ENCODE measurements at regions not wholly inside any gene's neighbourhood (a gene's known extent, or its start where the extent isn't known, plus 50 kb on each side); places are given as distances from the start of the nearest gene placed in this dataset.
"Not testable (repeated sequence)": the region's sequence is repeated elsewhere in the genome, so short reads cannot be mapped to it uniquely, and the experiment has no call there.

DNA sequence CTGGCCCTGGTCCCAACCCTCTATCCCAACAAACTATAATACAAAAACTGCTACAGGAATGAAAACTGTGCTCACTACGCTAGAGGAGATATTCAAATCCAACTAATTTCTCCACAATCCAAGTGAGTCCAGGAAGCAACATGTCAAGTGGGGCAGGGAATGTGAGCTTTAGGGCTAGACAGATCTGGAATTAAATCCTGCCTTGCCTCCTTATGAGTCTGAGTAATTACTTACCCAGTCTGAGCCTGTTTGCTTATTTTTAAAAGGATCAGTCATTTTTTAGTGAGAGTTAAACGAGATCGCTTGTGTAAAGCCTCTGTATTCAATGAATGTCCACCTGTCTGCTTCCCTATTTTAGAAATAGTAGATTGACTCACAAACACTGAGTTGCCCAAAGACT, 174.6 kb downstream of the TP53TG3F start:
- TF ChIP-seq, protein P1, sequence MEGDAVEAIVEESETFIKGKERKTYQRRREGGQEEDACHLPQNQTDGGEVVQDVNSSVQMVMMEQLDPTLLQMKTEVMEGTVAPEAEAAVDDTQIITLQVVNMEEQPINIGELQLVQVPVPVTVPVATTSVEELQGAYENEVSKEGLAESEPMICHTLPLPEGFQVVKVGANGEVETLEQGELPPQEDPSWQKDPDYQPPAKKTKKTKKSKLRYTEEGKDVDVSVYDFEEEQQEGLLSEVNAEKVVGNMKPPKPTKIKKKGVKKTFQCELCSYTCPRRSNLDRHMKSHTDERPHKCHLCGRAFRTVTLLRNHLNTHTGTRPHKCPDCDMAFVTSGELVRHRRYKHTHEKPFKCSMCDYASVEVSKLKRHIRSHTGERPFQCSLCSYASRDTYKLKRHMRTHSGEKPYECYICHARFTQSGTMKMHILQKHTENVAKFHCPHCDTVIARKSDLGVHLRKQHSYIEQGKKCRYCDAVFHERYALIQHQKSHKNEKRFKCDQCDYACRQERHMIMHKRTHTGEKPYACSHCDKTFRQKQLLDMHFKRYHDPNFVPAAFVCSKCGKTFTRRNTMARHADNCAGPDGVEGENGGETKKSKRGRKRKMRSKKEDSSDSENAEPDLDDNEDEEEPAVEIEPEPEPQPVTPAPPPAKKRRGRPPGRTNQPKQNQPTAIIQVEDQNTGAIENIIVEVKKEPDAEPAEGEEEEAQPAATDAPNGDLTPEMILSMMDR (IDR thresholded peaks at IDR 0.05), result not testable (repeated sequence)
- TF ChIP-seq, protein P2, sequence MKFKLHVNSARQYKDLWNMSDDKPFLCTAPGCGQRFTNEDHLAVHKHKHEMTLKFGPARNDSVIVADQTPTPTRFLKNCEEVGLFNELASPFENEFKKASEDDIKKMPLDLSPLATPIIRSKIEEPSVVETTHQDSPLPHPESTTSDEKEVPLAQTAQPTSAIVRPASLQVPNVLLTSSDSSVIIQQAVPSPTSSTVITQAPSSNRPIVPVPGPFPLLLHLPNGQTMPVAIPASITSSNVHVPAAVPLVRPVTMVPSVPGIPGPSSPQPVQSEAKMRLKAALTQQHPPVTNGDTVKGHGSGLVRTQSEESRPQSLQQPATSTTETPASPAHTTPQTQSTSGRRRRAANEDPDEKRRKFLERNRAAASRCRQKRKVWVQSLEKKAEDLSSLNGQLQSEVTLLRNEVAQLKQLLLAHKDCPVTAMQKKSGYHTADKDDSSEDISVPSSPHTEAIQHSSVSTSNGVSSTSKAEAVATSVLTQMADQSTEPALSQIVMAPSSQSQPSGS (CRISPR knock-in tag; IDR thresholded peaks at IDR 0.05; ENCODE audit: borderline replicate concordance, low read depth), result not testable (repeated sequence)
- TF ChIP-seq SOX15 (CRISPR knock-in tag; IDR thresholded peaks at IDR 0.05); SMAD3 (CRISPR knock-in tag; IDR thresholded peaks at IDR 0.05; ENCODE audit: borderline replicate concordance); ETV6 (CRISPR knock-in tag; IDR thresholded peaks at IDR 0.05); SMAD4 (CRISPR knock-in tag; IDR thresholded peaks at IDR 0.05); FOXJ3 (CRISPR knock-in tag; IDR thresholded peaks at IDR 0.05; ENCODE audit: borderline replicate concordance); TEAD1 (CRISPR knock-in tag; IDR thresholded peaks at IDR 0.05); NR1H2 (CRISPR knock-in tag; IDR thresholded peaks at IDR 0.05): not testable (repeated sequence)
- TF ChIP-seq, protein P3, sequence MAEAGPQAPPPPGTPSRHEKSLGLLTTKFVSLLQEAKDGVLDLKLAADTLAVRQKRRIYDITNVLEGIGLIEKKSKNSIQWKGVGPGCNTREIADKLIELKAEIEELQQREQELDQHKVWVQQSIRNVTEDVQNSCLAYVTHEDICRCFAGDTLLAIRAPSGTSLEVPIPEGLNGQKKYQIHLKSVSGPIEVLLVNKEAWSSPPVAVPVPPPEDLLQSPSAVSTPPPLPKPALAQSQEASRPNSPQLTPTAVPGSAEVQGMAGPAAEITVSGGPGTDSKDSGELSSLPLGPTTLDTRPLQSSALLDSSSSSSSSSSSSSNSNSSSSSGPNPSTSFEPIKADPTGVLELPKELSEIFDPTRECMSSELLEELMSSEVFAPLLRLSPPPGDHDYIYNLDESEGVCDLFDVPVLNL (CRISPR knock-in tag; IDR thresholded peaks at IDR 0.05; ENCODE audit: borderline replicate concordance, low read depth), result not testable (repeated sequence)
- TF ChIP-seq, protein P4, sequence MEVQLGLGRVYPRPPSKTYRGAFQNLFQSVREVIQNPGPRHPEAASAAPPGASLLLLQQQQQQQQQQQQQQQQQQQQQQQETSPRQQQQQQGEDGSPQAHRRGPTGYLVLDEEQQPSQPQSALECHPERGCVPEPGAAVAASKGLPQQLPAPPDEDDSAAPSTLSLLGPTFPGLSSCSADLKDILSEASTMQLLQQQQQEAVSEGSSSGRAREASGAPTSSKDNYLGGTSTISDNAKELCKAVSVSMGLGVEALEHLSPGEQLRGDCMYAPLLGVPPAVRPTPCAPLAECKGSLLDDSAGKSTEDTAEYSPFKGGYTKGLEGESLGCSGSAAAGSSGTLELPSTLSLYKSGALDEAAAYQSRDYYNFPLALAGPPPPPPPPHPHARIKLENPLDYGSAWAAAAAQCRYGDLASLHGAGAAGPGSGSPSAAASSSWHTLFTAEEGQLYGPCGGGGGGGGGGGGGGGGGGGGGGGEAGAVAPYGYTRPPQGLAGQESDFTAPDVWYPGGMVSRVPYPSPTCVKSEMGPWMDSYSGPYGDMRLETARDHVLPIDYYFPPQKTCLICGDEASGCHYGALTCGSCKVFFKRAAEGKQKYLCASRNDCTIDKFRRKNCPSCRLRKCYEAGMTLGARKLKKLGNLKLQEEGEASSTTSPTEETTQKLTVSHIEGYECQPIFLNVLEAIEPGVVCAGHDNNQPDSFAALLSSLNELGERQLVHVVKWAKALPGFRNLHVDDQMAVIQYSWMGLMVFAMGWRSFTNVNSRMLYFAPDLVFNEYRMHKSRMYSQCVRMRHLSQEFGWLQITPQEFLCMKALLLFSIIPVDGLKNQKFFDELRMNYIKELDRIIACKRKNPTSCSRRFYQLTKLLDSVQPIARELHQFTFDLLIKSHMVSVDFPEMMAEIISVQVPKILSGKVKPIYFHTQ (CRISPR knock-in tag; IDR thresholded peaks at IDR 0.05), result not testable (repeated sequence)
- TF ChIP-seq, protein P5, sequence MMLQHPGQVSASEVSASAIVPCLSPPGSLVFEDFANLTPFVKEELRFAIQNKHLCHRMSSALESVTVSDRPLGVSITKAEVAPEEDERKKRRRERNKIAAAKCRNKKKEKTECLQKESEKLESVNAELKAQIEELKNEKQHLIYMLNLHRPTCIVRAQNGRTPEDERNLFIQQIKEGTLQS (CRISPR knock-in tag; conservative IDR thresholded peaks at IDR 0.05), result not testable (repeated sequence)

Data from WTC11 (cell line).